ENCODE measurements at regions not wholly inside any gene's neighbourhood (a gene's known extent, or its start where the extent isn't known, plus 50 kb on each side); places are given as distances from the start of the nearest gene placed in this dataset.

- no peaks in the 10 kb centered on the region for H3K27me3 ChIP-seq
- intact Hi-C loops (cut with DNase I; ENCODE audit: low total_unique reads), result no loop called here
- WGBS, 2 donors, result 83 to 90% methylated on average over 3 of the region's 3 CpGs
These were observed 292.0 kb downstream of the DUSP10 start for GRCh38 chr1:221449801-221450470.

GRCh38 chr1:221451741-221452140, 290.1 kb downstream of the DUSP10 start:
- Histone ChIP-seq H3K36me3 (ENCODE audit: low read depth, missing control alignments) (no peaks in the 10 kb centered on the region), H3K4me1 (no peaks in the 10 kb centered on the region), H3K9me3 (no peaks in the 10 kb centered on the region), H3K27ac (no peak overlapping the region), H3K27me3 (no peaks in the 10 kb centered on the region), H3K4me3 (no peak overlapping the region)
- intact Hi-C loops (cut with DNase I; ENCODE audit: low total_unique reads), result no loop called here
- DNase-seq, result no peak
- WGBS, 2 donors, result 82% methylated on average over 1 of the region's 1 CpG
- no peak for TF ChIP-seq CTCF (IDR thresholded peaks at IDR 0.05)
- TF ChIP-seq POLR2A (IDR thresholded peaks at IDR 0.05), result no peak

More at GRCh38 chr1:221449801-221450470, 292.0 kb downstream of the DUSP10 start:
- H3K27ac ChIP-seq, result no peak overlapping the region
- no peaks in the 10 kb centered on the region for H3K4me1 ChIP-seq
- DNase-seq, result no peak
- no peak overlapping the region for H3K4me3 ChIP-seq
- H3K9me3 ChIP-seq, result no peaks in the 10 kb centered on the region
- H3K36me3 ChIP-seq (ENCODE audit: low read depth, missing control alignments), result no peaks in the 10 kb centered on the region
- TF ChIP-seq POLR2A (IDR thresholded peaks at IDR 0.05) (no peak), CTCF (IDR thresholded peaks at IDR 0.05) (no peak)

GRCh38 chr1:221454096-221454495, 287.8 kb downstream of the DUSP10 start:
- Histone ChIP-seq H3K4me3 (no peak overlapping the region), H3K27ac (no peak overlapping the region), H3K9me3 (no peaks in the 10 kb centered on the region), H3K4me1 (no peaks in the 10 kb centered on the region), H3K27me3 (no peaks in the 10 kb centered on the region), H3K36me3 (ENCODE audit: low read depth, missing control alignments) (no peaks in the 10 kb centered on the region)
- 57 to 67% methylated on average over 2 of the region's 2 CpGs for WGBS, 2 donors
- TF ChIP-seq POLR2A (IDR thresholded peaks at IDR 0.05), result no peak
- no peak for TF ChIP-seq CTCF (IDR thresholded peaks at IDR 0.05)
- intact Hi-C loops (cut with DNase I; ENCODE audit: low total_unique reads), result no loop called here
- no peak for DNase-seq

GRCh38 chr1:221456918-221457317, 285.0 kb downstream of the DUSP10 start:
- intact Hi-C loops (cut with DNase I; ENCODE audit: low total_unique reads), result no loop called here
- H3K27me3 ChIP-seq, result no peaks in the 10 kb centered on the region
- no peaks in the 10 kb centered on the region for H3K4me1 ChIP-seq
- H3K27ac ChIP-seq, result no peak overlapping the region
- no peak for TF ChIP-seq POLR2A (IDR thresholded peaks at IDR 0.05)
- no peak for TF ChIP-seq CTCF (IDR thresholded peaks at IDR 0.05)
- H3K36me3 ChIP-seq (ENCODE audit: low read depth, missing control alignments), result no peaks in the 10 kb centered on the region
- H3K4me3 ChIP-seq, result no peak overlapping the region
- WGBS, 2 donors, result 93 to 96% methylated on average over 4 of the region's 4 CpGs
- no peak for DNase-seq
- no peaks in the 10 kb centered on the region for H3K9me3 ChIP-seq

Measured in testis (tissue), 2 donors.